Endothelial cell of umbilical vein (primary cell): ENCODE measurements at regions not wholly inside any gene's neighbourhood (a gene's known extent, or its start where the extent isn't known, plus 50 kb on each side); places are given as distances from the start of the nearest gene placed in this dataset.
A peak's percentile ranks its signal among the peaks of the same experiment; 100 is the strongest.

Source experiments
- BruUV-seq: library from RNA; stranded (reverse); fragments of 400-500 nt; replicated peaks from 2 replicates; lab custom pipeline; 2021; lab: Mats Ljungman, UMichigan
- CTCF ChIA-PET: fragments of 300-600, 350-600 bp; sonication (Branson Sonifier 250); formaldehyde crosslinking; loops from one replicate; lab custom pipeline; 2021; ENCODE audit warnings: antibody characterized with exemption, inconsistent platforms; lab: Charles Lee
- POLR2A ChIA-PET: fragments of 300-600, 350-600 bp; sonication (Branson Sonifier 250); formaldehyde crosslinking; loops from one replicate; lab custom pipeline; 2021; ENCODE audit warnings: antibody characterized with exemption, inconsistent platforms; lab: Charles Lee
- DNase-seq: peaks from one replicate; pipeline ENCODE4 v3.0.0-alpha.2; 2011; ENCODE audit warnings: low read depth, low spot score
- FAIRE-seq: peaks from 2 replicates; lab custom pipeline; 2011; peaks lifted over from hg19 to GRCh38; lab: Jason Lieb, UNC
- H2AFZ ChIP-seq: 2 replicates; pipeline ENCODE4 v1.6.0; 2012; ENCODE audit warnings: low read depth, low read length, control low read depth, inconsistent platforms
- H3K27ac ChIP-seq: 2 replicates; pipeline ENCODE4 v1.5.1; 2011; ENCODE audit warnings: low read depth, mild to moderate bottlenecking, control low read depth, low read length, moderate library complexity; ENCODE audit not compliant: insufficient read depth
- H3K27me3 ChIP-seq, 2 experiments: 2 replicates each; pipeline versions ENCODE4 v1.6.0 to v1.6.1; 2011; ENCODE audit warnings: low read length in 2 of 2, mixed read lengths in 1 of 2; ENCODE audit not compliant: control insufficient read depth in 2 of 2, insufficient read depth in 2 of 2
- H3K36me3 ChIP-seq, 2 experiments: 2 replicates in 1 of 2; 3 replicates in 1 of 2; pipeline ENCODE4 v1.5.1; 2011; ENCODE audit warnings: low read length in 2 of 2, mild to moderate bottlenecking in 1 of 2, moderate library complexity in 1 of 2; ENCODE audit not compliant: control insufficient read depth in 2 of 2, insufficient read depth in 2 of 2; ENCODE audit errors: extremely low read depth in 1 of 2
- H3K4me1 ChIP-seq: 3 replicates; pipeline ENCODE4 v1.5.1; 2011; ENCODE audit warnings: mild to moderate bottlenecking, low read length; ENCODE audit not compliant: control insufficient read depth, insufficient read depth; ENCODE audit errors: extremely low read depth
- H3K4me2 ChIP-seq: 2 replicates; pipeline ENCODE4 v1.6.1; 2011; ENCODE audit warnings: low read length, control low read depth, mixed read lengths; ENCODE audit not compliant: insufficient read depth
- H3K4me3 ChIP-seq, 3 experiments: fragments of 200-600 bp in 1 of 3; sonication (generic), shearing (Covaris generic) in 1 of 3; replicated peaks in 1 of 3; 2 replicates each; pipeline ENCODE4 v1.5.1; 2011 to 2016; ENCODE audit warnings: control low read depth in 3 of 3, low read length in 3 of 3, mild to moderate bottlenecking in 2 of 3, inconsistent platforms in 1 of 3, low read depth in 1 of 3, moderate library complexity in 1 of 3; ENCODE audit not compliant: insufficient read depth in 1 of 3
- H3K79me2 ChIP-seq: 2 replicates; pipeline ENCODE4 v1.6.0; 2012; ENCODE audit warnings: low read length, inconsistent platforms; ENCODE audit not compliant: control insufficient read depth, insufficient read depth
- H3K9ac ChIP-seq: replicated peaks from 2 replicates; pipeline ENCODE3; 2011; ENCODE audit warnings: low read length, control low read depth; ENCODE audit not compliant: insufficient read depth; ENCODE audit errors: extremely low read depth
- H3K9me1 ChIP-seq: replicated peaks from 3 replicates; pipeline ENCODE4 v1.6.0; 2011; ENCODE audit warnings: mild to moderate bottlenecking, low read length; ENCODE audit not compliant: control insufficient read depth, insufficient read depth; ENCODE audit errors: extremely low read depth
- H3K9me3 ChIP-seq: replicated peaks from 2 replicates; pipeline ENCODE4 v1.5.1; 2012; ENCODE audit warnings: low read length, inconsistent platforms; ENCODE audit not compliant: control insufficient read depth, insufficient read depth
- H4K20me1 ChIP-seq: replicated peaks from 2 replicates; pipeline ENCODE3; 2011; ENCODE audit warnings: mild to moderate bottlenecking, low read length; ENCODE audit not compliant: control insufficient read depth, insufficient read depth; ENCODE audit errors: extremely low read depth
- EZH2 ChIP-seq: IDR thresholded peaks from 2 replicates; pipeline ENCODE4 v1.6.1; 2012; ENCODE audit warnings: borderline replicate concordance, low read depth, mild to moderate bottlenecking, moderate library complexity, low read length, inconsistent platforms; ENCODE audit not compliant: severe bottlenecking
- FOS ChIP-seq: IDR thresholded peaks from 2 replicates; pipeline ENCODE4 v1.6.1; 2011; ENCODE audit warnings: mild to moderate bottlenecking, low read length, moderate library complexity, borderline replicate concordance; ENCODE audit not compliant: insufficient read depth
- GATA2 ChIP-seq: IDR thresholded peaks from 2 replicates; pipeline ENCODE4 v1.7.0; 2011; ENCODE audit warnings: low read depth, mild to moderate bottlenecking, moderate library complexity, mixed read lengths, low read length; ENCODE audit not compliant: insufficient read length, insufficient read depth
- JUN ChIP-seq: IDR thresholded peaks from 2 replicates; pipeline ENCODE4 v1.6.1; 2011; ENCODE audit warnings: borderline replicate concordance, low read depth; ENCODE audit not compliant: insufficient read length, insufficient read depth
- MYC ChIP-seq: IDR thresholded peaks from one replicate; pipeline ENCODE4 v1.6.1; 2011; ENCODE audit warnings: mild to moderate bottlenecking, low read depth, low read length
- POLR2A ChIP-seq: IDR thresholded peaks from 2 replicates; pipeline ENCODE4 v1.6.1; 2012; ENCODE audit warnings: low read depth, mild to moderate bottlenecking, control low read depth, low read length
- POLR2AphosphoS5 ChIP-seq: IDR thresholded peaks from 2 replicates; pipeline ENCODE4 v1.6.1; 2012; ENCODE audit warnings: low read depth, mild to moderate bottlenecking, control low read depth, low read length, moderate library complexity; ENCODE audit not compliant: insufficient read depth
- dilution Hi-C: fragments of 300-500 bp; cut with MboI; formaldehyde crosslinking; loops from one replicate; pipeline ENCODE4 v1.15.0; 2019; ENCODE audit warnings: low sequenced_read_pairs; ENCODE audit not compliant: extremely low pct_ligation_motif_present
- intact Hi-C: fragments of 100-400 bp; cut with micrococcal nuclease; formaldehyde crosslinking; loops from one replicate; pipeline ENCODE4 v1.10.0; 2022
- TF ChIP-seq, protein P1 (sequence below): IDR thresholded peaks from 2 replicates; pipeline ENCODE4 v1.6.1; 2011; ENCODE audit not compliant: insufficient read depth, insufficient read length
- TF ChIP-seq, protein P2 (sequence below), 2 donors: IDR thresholded peaks; 1 replicate in 1 of 2; 2 replicates in 1 of 2; pipeline ENCODE4 v1.5.1; 2011; ENCODE audit warnings: low read length in 2 of 2, mild to moderate bottlenecking in 2 of 2, moderate library complexity in 2 of 2, control low read depth in 1 of 2, inconsistent platforms in 1 of 2, low read depth in 1 of 2; ENCODE audit not compliant: insufficient read depth in 1 of 2; ENCODE audit errors: extremely low read depth in 1 of 2

DNA sequence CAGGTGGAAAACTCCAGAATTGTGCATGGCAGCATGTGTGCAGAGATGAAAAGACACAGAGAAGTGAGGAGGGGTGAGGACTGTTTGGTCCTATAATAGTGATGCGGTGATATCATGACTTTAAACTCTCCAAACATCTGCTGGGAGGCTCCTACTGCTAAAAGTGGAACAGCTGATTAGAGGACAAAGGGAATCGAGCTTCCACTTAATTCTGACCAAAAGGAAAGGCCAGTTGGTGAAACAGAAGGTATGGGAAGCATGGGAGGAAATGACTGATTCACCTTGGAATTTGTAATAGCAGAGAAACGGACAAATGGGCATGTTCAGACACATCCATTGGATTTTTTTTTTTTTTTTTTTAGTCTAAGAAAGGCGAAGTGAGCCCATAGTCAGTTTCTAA is 67.5 kb upstream of the MAMDC2 start:
- H3K9me1 ChIP-seq, result no peaks in the 10 kb centered on the region
- H3K4me1 ChIP-seq, result peaks cover 12% of the 10 kb centered on the region
- no peaks in the 10 kb centered on the region for H4K20me1 ChIP-seq
- peak overlapping the region; percentile 53 for H3K9ac ChIP-seq
- H3K4me3 ChIP-seq, result no peak overlapping the region
- no peaks in the 10 kb centered on the region for H3K36me3 ChIP-seq
- dilution Hi-C loops, result no loop called here
- no peaks in the 10 kb centered on the region for H3K9me3 ChIP-seq
- H2AFZ ChIP-seq, result peak overlapping the region; percentile 74
- no peaks in the 10 kb centered on the region for H3K79me2 ChIP-seq
- peak overlapping the region; percentile 92 for H3K27ac ChIP-seq
- H3K4me2 ChIP-seq, result peak overlapping the region; percentile 51
- peak; percentile 95 for FAIRE-seq
- ChIA-PET POLR2A (interaction anchor here (0.6 to 1.3 kb wide), 5 partner anchors 30 to 445 kb away, joined by 3 to 8 read pairs (median 4); no protein-coding TSS in a partner anchor), CTCF (interaction anchor here (0.6 to 11.2 kb wide), 4 partner anchors 9 to 626 kb away, joined by 3 to 597 read pairs (median 6); partner anchors contain the start of gene MAMDC2)
- no TSS peak for BruUV-seq
- H3K27me3 ChIP-seq, result no peaks in the 10 kb centered on the region
- DNase-seq, result peak; percentile 85
- TF ChIP-seq GATA2, result peak; percentile 34
- TF ChIP-seq FOS, result peak; percentile 89
- TF ChIP-seq, protein P1, sequence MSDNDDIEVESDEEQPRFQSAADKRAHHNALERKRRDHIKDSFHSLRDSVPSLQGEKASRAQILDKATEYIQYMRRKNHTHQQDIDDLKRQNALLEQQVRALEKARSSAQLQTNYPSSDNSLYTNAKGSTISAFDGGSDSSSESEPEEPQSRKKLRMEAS, result no peak
- no peak for TF ChIP-seq POLR2A
- TF ChIP-seq JUN, result peak; percentile 96
- TF ChIP-seq, protein P2, sequence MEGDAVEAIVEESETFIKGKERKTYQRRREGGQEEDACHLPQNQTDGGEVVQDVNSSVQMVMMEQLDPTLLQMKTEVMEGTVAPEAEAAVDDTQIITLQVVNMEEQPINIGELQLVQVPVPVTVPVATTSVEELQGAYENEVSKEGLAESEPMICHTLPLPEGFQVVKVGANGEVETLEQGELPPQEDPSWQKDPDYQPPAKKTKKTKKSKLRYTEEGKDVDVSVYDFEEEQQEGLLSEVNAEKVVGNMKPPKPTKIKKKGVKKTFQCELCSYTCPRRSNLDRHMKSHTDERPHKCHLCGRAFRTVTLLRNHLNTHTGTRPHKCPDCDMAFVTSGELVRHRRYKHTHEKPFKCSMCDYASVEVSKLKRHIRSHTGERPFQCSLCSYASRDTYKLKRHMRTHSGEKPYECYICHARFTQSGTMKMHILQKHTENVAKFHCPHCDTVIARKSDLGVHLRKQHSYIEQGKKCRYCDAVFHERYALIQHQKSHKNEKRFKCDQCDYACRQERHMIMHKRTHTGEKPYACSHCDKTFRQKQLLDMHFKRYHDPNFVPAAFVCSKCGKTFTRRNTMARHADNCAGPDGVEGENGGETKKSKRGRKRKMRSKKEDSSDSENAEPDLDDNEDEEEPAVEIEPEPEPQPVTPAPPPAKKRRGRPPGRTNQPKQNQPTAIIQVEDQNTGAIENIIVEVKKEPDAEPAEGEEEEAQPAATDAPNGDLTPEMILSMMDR (IDR thresholded peaks at IDR 0.05; ENCODE audit: extremely low read depth in 1 of 2, insufficient read depth in 1 of 2, low read depth in 1 of 2, low read length in 2 of 2), result no peak
- TF ChIP-seq MYC, result no peak
- TF ChIP-seq EZH2, result no peak
- peak; percentile 78 for TF ChIP-seq POLR2AphosphoS5
- intact Hi-C loops, result loop anchor here (1.0 to 10.0 kb wide), 7 partner anchors 69 to 625 kb away; partner anchors contain the start of genes KLF9 and SMC5
